GM12875 (cell line): ENCODE measurements at regions not wholly inside any gene's neighbourhood (a gene's known extent, or its start where the extent isn't known, plus 50 kb on each side); places are given as distances from the start of the nearest gene placed in this dataset.

ENCODE experiments used
- H3K4me3 ChIP-seq: one replicate; pipeline ENCODE4 v1.5.1; 2011; ENCODE audit warnings: low read depth, low read length, control low read depth
- CTCF ChIP-seq: IDR thresholded peaks from 2 replicates; pipeline ENCODE4 v1.5.1; 2011; ENCODE audit warnings: low read depth, mild to moderate bottlenecking, control low read depth, inconsistent platforms, low read length, moderate library complexity, borderline replicate concordance; ENCODE audit not compliant: insufficient read depth

GRCh38 chr2:182477774-182478173 lies 50.9 kb upstream of the PDE1A start:
- no peak overlapping the region for H3K4me3 ChIP-seq
- TF ChIP-seq CTCF, result no peak

DNA sequence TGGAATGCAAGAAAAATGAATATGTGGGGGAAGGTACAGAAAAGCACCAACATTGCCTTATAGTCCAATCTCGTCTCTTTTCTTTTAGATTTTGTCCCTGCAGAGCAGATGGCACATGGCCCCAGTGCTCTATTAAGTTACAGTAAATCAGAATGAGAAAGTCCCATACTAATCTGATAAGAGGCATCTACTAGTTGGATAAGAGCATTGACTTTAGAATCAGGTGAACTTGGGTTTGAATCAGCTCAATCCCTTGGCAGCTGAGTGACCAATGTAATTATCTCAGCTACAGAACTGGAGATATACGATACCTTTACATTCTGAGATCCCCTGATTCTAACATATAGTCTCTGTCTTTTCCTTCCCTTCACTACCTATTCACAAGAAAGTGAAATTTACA lies 54.8 kb upstream of the PDE1A start:
- TF ChIP-seq CTCF, result no peak
- no peak overlapping the region for H3K4me3 ChIP-seq

DNA sequence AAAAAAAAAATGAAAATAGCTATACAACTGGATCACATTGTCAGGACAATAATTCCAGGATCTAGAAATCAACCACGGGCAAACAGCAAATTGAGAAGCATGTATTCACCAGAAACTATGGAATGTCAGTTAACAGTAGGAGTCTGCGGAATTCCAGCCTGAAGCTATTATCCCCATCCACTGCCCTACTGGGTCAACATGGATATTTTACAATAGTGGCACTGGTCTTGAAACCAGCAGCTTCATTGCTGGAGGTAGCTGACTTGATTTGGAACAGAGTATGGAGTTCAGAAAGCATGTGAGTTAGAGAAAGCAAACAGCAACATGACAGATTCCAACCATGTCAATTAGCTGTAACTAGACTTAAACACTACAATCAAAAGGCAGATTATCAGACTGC lies 55.7 kb upstream of the PDE1A start:
- no peak overlapping the region for H3K4me3 ChIP-seq
- TF ChIP-seq CTCF, result no peak

DNA sequence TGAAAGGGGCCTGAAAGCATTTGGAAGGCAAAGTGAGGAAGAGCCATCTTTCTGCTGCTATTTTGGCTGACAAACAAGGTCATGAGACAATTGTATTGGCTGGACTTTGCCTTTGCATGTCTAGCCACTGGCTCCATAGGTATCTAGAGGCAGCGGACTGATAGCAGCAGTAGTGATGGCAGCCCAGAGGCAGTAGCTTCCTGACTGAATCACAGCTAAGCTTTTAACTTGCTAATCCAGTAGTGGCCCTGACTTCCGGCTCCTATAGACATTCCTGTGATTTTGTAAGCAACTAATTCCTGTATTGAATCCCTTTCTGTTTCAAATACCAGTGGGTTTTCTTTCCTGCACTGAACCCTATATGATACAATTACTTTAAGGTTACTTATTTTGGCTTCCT lies 69.8 kb upstream of the PDE1A start:
- TF ChIP-seq CTCF, result no peak
- H3K4me3 ChIP-seq, result no peak overlapping the region

- TF ChIP-seq CTCF, result no peak
- H3K4me3 ChIP-seq, result no peak overlapping the region
These were observed 73.1 kb upstream of the PDE1A start for GRCh38 chr2:182499706-182500470.

DNA sequence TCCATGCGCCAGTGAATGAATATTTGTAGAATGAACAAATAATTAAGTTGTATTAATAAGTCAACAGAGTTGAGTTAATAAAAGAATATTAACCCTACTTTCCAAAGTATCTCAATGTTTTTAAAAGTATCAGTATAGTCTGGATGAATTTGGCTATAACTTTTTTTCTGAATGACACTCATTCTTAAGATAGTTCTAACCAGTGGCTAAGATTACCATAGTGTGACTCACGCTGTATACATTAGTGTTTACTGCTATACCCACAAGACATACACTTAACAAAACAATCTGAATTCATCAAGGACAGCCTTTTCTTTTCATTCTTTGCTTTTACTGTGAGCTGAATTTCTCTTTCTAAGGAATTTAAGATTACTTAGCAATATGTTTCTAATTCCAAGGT lies 77.0 kb upstream of the PDE1A start:
- no peak overlapping the region for H3K4me3 ChIP-seq
- no peak for TF ChIP-seq CTCF

DNA sequence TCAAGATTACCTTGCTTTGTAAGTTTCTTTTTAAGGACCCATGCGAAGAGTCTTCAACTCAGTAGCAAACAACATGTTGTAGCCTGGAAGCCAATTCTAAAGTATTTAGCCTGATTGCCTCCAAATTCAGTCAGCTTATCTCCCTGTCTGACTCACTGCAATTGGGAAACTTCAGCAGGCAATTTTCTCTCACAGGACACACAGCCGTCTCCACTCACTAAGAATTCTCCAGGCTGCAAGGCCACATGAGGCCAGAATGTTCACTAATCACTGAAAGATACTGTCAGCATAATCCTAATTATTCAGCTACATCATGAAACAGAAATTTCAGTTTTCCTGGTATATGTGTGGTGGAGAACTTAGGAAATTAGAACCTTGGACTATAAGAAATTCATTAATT lies 78.1 kb upstream of the PDE1A start:
- TF ChIP-seq CTCF, result no peak
- H3K4me3 ChIP-seq, result no peak overlapping the region
